Spleen (tissue), 7 donors: ENCODE measurements at regions not wholly inside any gene's neighbourhood (a gene's known extent, or its start where the extent isn't known, plus 50 kb on each side); places are given as distances from the start of the nearest gene placed in this dataset.

Source experiments
- POLR2A ChIP-seq, 3 donors: fragments of 450-650 bp; IDR thresholded peaks; one replicate each; pipeline ENCODE4 v1.5.1; 2017; ENCODE audit warnings: antibody characterized with exemption in 3 of 3, mild to moderate bottlenecking in 1 of 3
- POLR2AphosphoS5 ChIP-seq, 3 donors: sonication (generic); formaldehyde crosslinking; IDR thresholded peaks; one replicate each; pipeline ENCODE4 v1.5.1; 2017; ENCODE audit warnings: antibody characterized with exemption in 3 of 3
- TF ChIP-seq, protein P1 (sequence below), 11 experiments: fragments of 200-600 bp in 7 of 11; fragments of 450-650 bp in 4 of 11; sonication (generic) in 4 of 11; IDR thresholded peaks in 8 of 11; conservative IDR thresholded peaks in 3 of 11; 1 replicate in 7 of 11; 2 replicates in 4 of 11; pipeline versions ENCODE4 v1.4.0 to v1.8.0; 2016 to 2021; ENCODE audit warnings: antibody characterized with exemption in 11 of 11, inconsistent platforms in 4 of 11, mild to moderate bottlenecking in 1 of 11
- donor health status: DM: no; HTN: no; CAD: no; lungs with moderate emphysema.
- donor health status: DM: no; HTN: no; CAD: no.
- donor health status: DM: no; HTN: no; CAD: no.

- TF ChIP-seq POLR2AphosphoS5 (IDR thresholded peaks at IDR 0.05): no peak
- TF ChIP-seq, protein P1, sequence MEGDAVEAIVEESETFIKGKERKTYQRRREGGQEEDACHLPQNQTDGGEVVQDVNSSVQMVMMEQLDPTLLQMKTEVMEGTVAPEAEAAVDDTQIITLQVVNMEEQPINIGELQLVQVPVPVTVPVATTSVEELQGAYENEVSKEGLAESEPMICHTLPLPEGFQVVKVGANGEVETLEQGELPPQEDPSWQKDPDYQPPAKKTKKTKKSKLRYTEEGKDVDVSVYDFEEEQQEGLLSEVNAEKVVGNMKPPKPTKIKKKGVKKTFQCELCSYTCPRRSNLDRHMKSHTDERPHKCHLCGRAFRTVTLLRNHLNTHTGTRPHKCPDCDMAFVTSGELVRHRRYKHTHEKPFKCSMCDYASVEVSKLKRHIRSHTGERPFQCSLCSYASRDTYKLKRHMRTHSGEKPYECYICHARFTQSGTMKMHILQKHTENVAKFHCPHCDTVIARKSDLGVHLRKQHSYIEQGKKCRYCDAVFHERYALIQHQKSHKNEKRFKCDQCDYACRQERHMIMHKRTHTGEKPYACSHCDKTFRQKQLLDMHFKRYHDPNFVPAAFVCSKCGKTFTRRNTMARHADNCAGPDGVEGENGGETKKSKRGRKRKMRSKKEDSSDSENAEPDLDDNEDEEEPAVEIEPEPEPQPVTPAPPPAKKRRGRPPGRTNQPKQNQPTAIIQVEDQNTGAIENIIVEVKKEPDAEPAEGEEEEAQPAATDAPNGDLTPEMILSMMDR (IDR thresholded peaks at IDR 0.05 in 8 of 11, conservative IDR thresholded peaks at IDR 0.05 in 3 of 11): no peak
- no peak for TF ChIP-seq POLR2A (IDR thresholded peaks at IDR 0.05)
These were observed 887.4 kb upstream of the B3GALT2 start for GRCh38 chr1:194073833-194074232.
